Peyer's patch (tissue), 4 donors: ENCODE measurements at regions not wholly inside any gene's neighbourhood (a gene's known extent, or its start where the extent isn't known, plus 50 kb on each side); places are given as distances from the start of the nearest gene placed in this dataset.

ENCODE experiments used
- DNase-seq, 3 donors: peaks; one replicate each; pipeline ENCODE4 v3.0.0-alpha.2; 2017 to 2019
- H3K27ac ChIP-seq, 4 donors: fragments of 200-600 bp; sonication (generic); one replicate each; pipeline ENCODE4 v1.5.1; 2016 to 2019
- H3K27me3 ChIP-seq, 2 donors: fragments of 200-600 bp; sonication (generic); one replicate each; pipeline ENCODE4 v1.5.1; 2019
- H3K36me3 ChIP-seq, 3 donors: fragments of 200-600 bp; sonication (generic); one replicate each; pipeline ENCODE4 v1.5.1; 2016 to 2019
- H3K4me1 ChIP-seq, 4 donors: fragments of 200-600 bp; sonication (generic); one replicate each; pipeline ENCODE4 v1.5.1; 2016 to 2019
- H3K4me3 ChIP-seq, 4 donors: fragments of 200-600 bp; sonication (generic); 1 replicate in 3 of 4; 2 replicates in 1 of 4; pipeline ENCODE4 v1.5.1; 2016 to 2019; ENCODE audit warnings: mild to moderate bottlenecking in 1 of 4
- H3K9me3 ChIP-seq, 4 donors: fragments of 200-600 bp; sonication (generic); one replicate each; pipeline ENCODE4 v1.5.1; 2016 to 2019; ENCODE audit warnings: mild to moderate bottlenecking in 1 of 4
- POLR2A ChIP-seq, 2 donors: fragments of 450-650 bp; IDR thresholded peaks; one replicate each; pipeline ENCODE4 v1.5.1; 2017; ENCODE audit warnings: antibody characterized with exemption in 2 of 2, mild to moderate bottlenecking in 2 of 2, moderate library complexity in 2 of 2
- TF ChIP-seq, protein P1 (sequence below), 6 experiments: fragments of 450-650 bp in 4 of 6; fragments of 200-600 bp in 2 of 6; sonication (generic) in 1 of 6; IDR thresholded peaks; one replicate each; pipeline ENCODE4 v1.5.1; 2017 to 2019; ENCODE audit warnings: antibody characterized with exemption in 6 of 6, mild to moderate bottlenecking in 3 of 6, moderate library complexity in 1 of 6

DNA sequence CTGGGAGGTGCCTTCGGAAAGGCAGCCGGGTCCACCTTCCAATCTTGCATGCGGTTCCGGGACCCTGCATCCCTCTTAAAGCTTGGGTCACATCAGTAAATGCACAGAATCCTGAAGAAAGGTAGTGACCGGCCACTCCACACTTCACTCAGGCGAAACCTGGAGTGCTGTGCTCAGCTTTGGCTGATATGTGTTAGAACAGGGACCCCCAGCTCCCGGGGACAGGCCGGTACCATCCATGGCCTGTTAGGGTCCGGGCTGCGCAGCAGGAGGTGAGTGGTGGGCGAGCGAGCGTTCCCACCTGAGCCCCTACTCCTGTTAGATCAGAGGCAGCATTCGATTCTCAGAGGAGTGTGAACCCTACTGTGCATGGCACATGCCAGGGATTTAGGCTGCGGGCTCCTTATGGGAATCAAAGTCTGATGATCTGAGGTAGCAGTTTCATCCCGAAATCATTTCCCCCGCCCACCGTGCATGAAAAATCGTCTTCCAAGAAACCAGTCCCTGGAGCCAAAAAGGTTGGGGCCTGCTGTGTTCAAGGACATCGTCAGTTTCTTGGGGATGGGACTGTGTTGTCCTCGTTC lies 143.0 kb downstream of the ERMARD start:
- TF ChIP-seq POLR2A (IDR thresholded peaks at IDR 0.05), result no peak
- TF ChIP-seq, protein P1, sequence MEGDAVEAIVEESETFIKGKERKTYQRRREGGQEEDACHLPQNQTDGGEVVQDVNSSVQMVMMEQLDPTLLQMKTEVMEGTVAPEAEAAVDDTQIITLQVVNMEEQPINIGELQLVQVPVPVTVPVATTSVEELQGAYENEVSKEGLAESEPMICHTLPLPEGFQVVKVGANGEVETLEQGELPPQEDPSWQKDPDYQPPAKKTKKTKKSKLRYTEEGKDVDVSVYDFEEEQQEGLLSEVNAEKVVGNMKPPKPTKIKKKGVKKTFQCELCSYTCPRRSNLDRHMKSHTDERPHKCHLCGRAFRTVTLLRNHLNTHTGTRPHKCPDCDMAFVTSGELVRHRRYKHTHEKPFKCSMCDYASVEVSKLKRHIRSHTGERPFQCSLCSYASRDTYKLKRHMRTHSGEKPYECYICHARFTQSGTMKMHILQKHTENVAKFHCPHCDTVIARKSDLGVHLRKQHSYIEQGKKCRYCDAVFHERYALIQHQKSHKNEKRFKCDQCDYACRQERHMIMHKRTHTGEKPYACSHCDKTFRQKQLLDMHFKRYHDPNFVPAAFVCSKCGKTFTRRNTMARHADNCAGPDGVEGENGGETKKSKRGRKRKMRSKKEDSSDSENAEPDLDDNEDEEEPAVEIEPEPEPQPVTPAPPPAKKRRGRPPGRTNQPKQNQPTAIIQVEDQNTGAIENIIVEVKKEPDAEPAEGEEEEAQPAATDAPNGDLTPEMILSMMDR (IDR thresholded peaks at IDR 0.05), result no peak
- no peaks in the 10 kb centered on the region for H3K36me3 ChIP-seq
- no peak for DNase-seq
- H3K27ac ChIP-seq, result no peak overlapping the region
- H3K4me3 ChIP-seq, result no peak overlapping the region
- H3K9me3 ChIP-seq, result no peaks in the 10 kb centered on the region
- no peaks in the 10 kb centered on the region for H3K4me1 ChIP-seq
- no peaks in the 10 kb centered on the region for H3K27me3 ChIP-seq

DNA sequence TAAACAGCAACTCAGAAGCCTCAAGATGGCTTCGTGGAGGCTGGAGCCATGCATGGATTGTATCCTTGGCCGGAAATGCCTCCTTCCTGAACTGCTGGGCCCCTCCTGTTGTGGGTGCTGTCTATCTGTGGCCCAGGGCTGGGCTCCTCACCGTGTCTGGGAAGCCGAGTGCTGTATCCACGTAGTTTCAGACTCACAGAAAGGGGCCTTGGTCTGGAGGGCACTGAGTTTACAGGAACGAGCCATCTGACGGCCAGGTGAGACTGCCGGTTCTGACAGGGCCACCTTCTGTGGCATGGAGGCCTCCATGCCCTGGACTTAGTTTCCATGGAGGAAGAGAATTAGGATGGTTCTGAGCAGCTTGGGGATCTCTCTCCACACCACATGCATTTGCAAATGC lies 142.2 kb downstream of the ERMARD start:
- no peaks in the 10 kb centered on the region for H3K4me1 ChIP-seq
- no peaks in the 10 kb centered on the region for H3K9me3 ChIP-seq
- TF ChIP-seq POLR2A (IDR thresholded peaks at IDR 0.05), result no peak
- TF ChIP-seq, protein P1 (IDR thresholded peaks at IDR 0.05), result no peak
- no peaks in the 10 kb centered on the region for H3K27me3 ChIP-seq
- H3K27ac ChIP-seq, result no peak overlapping the region
- no peaks in the 10 kb centered on the region for H3K36me3 ChIP-seq
- no peak overlapping the region for H3K4me3 ChIP-seq
- no peak for DNase-seq

DNA sequence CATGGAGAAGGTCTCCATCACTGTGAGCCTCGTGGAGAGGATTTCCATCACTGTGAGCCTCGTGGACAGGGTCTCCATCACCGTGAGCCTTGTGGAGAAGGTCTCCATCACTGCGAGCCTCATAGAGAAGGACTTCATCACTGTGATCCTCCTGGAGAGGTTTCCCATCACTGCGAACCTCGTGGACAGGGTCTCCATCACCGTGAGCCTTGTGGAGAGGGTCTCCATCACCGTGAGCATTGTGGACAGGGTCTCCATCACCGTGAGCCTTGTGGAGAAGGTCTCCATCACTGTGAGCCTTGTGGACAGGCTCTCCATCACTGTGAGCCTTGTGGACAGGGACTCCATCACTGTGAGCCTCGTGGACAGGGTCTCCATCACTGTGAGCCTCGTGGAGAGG lies 140.4 kb downstream of the ERMARD start:
- Histone ChIP-seq H3K9me3 (no peaks in the 10 kb centered on the region), H3K27me3 (no peaks in the 10 kb centered on the region), H3K4me3 (no peak overlapping the region), H3K4me1 (no peaks in the 10 kb centered on the region), H3K36me3 (no peaks in the 10 kb centered on the region), H3K27ac (no peak overlapping the region)
- no peak for DNase-seq
- TF ChIP-seq POLR2A (IDR thresholded peaks at IDR 0.05), result no peak
- TF ChIP-seq, protein P1 (IDR thresholded peaks at IDR 0.05), result no peak

DNA sequence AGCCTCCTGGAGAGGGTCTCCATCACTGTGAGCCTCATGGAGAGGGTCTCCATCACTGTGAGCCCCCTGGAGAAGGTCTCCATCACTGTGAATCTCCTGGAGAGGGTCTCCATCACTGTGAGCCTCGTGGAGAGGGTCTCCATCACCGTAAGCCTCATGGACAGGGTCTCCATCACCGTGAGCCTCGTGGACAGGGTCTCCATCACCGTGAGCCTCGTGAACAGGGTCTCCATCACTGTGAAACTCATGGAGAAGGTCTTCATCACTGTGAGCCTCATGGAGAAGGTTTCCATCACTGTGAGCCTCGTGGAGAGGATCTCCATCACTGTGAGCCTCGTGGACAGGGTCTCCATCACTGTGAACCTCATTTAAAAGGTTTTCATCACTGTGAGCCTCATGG lies 140.0 kb downstream of the ERMARD start:
- Histone ChIP-seq H3K4me1 (no peaks in the 10 kb centered on the region), H3K9me3 (no peaks in the 10 kb centered on the region), H3K36me3 (no peaks in the 10 kb centered on the region), H3K27me3 (no peaks in the 10 kb centered on the region), H3K4me3 (no peak overlapping the region), H3K27ac (no peak overlapping the region)
- DNase-seq, result no peak
- TF ChIP-seq POLR2A (IDR thresholded peaks at IDR 0.05), result no peak
- TF ChIP-seq, protein P1 (IDR thresholded peaks at IDR 0.05), result no peak

DNA sequence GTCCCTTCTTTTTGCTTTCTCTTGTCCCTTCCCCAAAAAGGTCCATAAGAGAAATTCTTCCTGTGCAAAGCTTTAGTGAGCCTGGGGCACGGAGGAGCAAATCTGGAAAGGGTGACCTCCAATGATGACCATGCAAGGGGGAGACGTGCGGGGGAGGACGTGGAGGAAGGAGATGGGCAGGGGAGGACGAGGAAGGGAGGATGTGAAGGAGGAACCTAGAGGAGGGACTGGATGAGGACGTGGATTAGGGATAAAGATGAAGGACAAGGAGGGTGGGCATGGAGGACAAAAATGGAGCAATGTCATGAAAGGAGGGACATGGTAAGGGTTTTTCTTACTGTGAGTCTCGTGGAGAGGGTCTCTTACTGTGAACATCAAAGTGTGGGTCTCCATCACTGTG lies 139.5 kb downstream of the ERMARD start:
- DNase-seq, result no peak
- no peaks in the 10 kb centered on the region for H3K27me3 ChIP-seq
- H3K9me3 ChIP-seq, result no peaks in the 10 kb centered on the region
- H3K4me1 ChIP-seq, result no peaks in the 10 kb centered on the region
- no peaks in the 10 kb centered on the region for H3K36me3 ChIP-seq
- H3K27ac ChIP-seq, result no peak overlapping the region
- no peak overlapping the region for H3K4me3 ChIP-seq
- TF ChIP-seq POLR2A (IDR thresholded peaks at IDR 0.05), result no peak
- TF ChIP-seq, protein P1 (IDR thresholded peaks at IDR 0.05), result no peak

DNA sequence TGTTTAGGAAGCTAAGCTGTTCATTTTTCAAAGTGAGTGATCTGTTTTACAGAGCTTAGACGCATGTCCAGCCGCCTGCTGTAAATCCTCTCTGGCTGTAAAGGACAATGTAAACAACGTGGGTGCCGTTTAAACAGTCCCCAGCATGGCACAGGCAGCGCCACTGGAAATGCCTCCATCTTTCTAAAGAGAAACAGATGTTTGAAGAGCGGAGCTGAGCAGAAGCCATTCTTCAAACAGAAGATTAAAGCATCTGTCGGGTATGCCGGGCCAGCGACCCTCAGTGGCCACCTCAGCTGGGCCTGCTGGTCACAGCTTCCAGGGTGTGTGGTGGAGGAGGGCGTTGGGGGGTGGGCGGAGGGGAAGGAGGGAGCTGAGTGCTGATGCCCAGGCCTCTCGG lies 138.6 kb downstream of the ERMARD start:
- Histone ChIP-seq H3K36me3 (no peaks in the 10 kb centered on the region), H3K9me3 (no peaks in the 10 kb centered on the region), H3K4me1 (no peaks in the 10 kb centered on the region), H3K27me3 (no peaks in the 10 kb centered on the region), H3K27ac (no peak overlapping the region), H3K4me3 (no peak overlapping the region)
- DNase-seq, result no peak
- TF ChIP-seq, protein P1 (IDR thresholded peaks at IDR 0.05), result no peak
- no peak for TF ChIP-seq POLR2A (IDR thresholded peaks at IDR 0.05)
